ENCODE measurements at regions not wholly inside any gene's neighbourhood (a gene's known extent, or its start where the extent isn't known, plus 50 kb on each side); places are given as distances from the start of the nearest gene placed in this dataset.

DNA sequence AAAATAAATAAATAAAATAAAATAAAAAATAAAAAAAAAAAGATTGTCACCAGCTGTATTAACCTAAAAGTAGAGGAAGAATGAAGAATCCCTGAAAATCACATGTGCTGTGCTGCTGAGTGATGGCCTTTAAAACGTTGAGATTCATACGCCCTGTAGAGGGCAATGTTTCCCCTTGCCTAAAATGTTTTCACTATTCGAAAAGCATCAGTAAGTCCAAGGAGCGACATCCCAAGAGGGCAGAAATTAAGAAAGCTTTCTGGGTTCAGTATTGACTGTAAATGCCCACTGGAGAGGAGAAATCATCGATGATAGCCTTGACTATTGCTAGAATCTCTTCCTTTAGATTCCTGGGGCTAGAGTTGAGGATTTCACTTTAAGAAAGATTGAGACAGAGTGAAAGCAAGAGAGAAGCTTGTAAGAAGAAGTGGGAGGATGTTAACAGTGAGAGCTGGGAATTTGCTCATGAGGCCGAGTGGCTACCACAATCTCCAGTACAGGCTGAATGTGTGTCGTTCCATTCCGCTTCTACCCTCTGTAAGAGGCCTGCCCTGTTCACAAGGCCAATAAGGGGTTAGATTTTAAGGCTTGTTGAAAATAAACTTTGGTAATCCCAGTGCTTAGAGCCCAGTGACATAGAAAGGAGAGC is 170.8 kb upstream of the FAM20A start:
- H3K4me1 Mint-ChIP-seq = peaks cover 29% of the 10 kb centered on the region
- no peaks in the 10 kb centered on the region for H3K36me3 Mint-ChIP-seq (ENCODE audit: low read depth)
- H3K4me3 Mint-ChIP-seq = no peak overlapping the region
- H3K9me3 Mint-ChIP-seq = no peaks in the 10 kb centered on the region
- no peak overlapping the region for H3K27ac Mint-ChIP-seq (ENCODE audit: unreplicated experiment)
- no peak for DNase-seq (ENCODE audit: low read depth, low spot score)
- H3K27me3 Mint-ChIP-seq (ENCODE audit: low read depth) = no peaks in the 10 kb centered on the region
- TF ChIP-seq, protein P1, sequence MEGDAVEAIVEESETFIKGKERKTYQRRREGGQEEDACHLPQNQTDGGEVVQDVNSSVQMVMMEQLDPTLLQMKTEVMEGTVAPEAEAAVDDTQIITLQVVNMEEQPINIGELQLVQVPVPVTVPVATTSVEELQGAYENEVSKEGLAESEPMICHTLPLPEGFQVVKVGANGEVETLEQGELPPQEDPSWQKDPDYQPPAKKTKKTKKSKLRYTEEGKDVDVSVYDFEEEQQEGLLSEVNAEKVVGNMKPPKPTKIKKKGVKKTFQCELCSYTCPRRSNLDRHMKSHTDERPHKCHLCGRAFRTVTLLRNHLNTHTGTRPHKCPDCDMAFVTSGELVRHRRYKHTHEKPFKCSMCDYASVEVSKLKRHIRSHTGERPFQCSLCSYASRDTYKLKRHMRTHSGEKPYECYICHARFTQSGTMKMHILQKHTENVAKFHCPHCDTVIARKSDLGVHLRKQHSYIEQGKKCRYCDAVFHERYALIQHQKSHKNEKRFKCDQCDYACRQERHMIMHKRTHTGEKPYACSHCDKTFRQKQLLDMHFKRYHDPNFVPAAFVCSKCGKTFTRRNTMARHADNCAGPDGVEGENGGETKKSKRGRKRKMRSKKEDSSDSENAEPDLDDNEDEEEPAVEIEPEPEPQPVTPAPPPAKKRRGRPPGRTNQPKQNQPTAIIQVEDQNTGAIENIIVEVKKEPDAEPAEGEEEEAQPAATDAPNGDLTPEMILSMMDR (conservative IDR thresholded peaks at IDR 0.05) = peak; percentile 69

DNA sequence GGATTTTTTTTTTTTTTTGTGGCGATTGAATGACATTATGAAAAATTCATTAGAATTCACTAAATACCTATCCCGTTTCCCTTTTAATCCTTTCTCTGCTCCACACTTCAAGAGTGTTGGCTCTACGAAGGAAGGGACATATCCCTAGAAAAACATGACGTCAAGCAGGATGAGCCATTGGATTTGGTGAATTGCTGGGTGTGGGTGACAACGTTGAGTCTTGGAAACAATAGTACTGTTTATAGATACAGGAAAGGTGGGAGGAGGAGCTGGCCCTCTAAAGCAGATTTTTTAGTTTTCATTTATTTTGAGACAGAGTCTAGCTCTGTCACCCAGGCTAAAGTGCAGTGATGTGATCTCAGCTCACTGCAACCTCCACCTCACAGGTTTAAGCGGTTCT is 167.6 kb upstream of the FAM20A start:
- H3K4me3 Mint-ChIP-seq = no peak overlapping the region
- no peaks in the 10 kb centered on the region for H3K9me3 Mint-ChIP-seq
- DNase-seq (ENCODE audit: low read depth, low spot score) = no peak
- TF ChIP-seq, protein P1 (conservative IDR thresholded peaks at IDR 0.05) = no peak
- no peaks in the 10 kb centered on the region for H3K36me3 Mint-ChIP-seq (ENCODE audit: low read depth)
- peaks cover 5% of the 10 kb centered on the region for H3K4me1 Mint-ChIP-seq
- no peaks in the 10 kb centered on the region for H3K27me3 Mint-ChIP-seq (ENCODE audit: low read depth)
- H3K27ac Mint-ChIP-seq (ENCODE audit: unreplicated experiment) = no peak overlapping the region

DNA sequence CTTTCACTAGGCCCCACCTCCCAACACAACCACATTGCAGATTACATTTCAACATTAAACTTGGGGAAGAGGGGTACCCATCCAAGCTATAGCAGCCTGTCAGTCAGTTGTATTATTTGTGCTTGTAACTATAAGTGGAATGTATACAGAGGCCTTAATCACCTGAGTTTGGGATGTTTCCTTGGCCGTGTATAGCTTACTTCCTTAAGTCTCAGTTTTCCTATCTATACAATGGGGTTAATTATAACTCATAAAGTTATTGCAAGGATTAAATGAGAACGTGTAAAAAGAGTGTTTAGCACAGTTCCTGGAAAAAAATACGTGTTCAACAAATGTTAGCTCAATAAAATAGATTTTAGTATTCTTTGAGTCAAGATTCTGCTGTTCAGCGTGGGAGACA is 165.5 kb upstream of the FAM20A start:
- TF ChIP-seq, protein P1 (conservative IDR thresholded peaks at IDR 0.05) = no peak
- H3K27ac Mint-ChIP-seq (ENCODE audit: unreplicated experiment) = no peak overlapping the region
- no peaks in the 10 kb centered on the region for H3K4me1 Mint-ChIP-seq
- no peaks in the 10 kb centered on the region for H3K36me3 Mint-ChIP-seq (ENCODE audit: low read depth)
- no peaks in the 10 kb centered on the region for H3K9me3 Mint-ChIP-seq
- DNase-seq (ENCODE audit: low read depth, low spot score) = no peak
- no peak overlapping the region for H3K4me3 Mint-ChIP-seq
- H3K27me3 Mint-ChIP-seq (ENCODE audit: low read depth) = no peaks in the 10 kb centered on the region

DNA sequence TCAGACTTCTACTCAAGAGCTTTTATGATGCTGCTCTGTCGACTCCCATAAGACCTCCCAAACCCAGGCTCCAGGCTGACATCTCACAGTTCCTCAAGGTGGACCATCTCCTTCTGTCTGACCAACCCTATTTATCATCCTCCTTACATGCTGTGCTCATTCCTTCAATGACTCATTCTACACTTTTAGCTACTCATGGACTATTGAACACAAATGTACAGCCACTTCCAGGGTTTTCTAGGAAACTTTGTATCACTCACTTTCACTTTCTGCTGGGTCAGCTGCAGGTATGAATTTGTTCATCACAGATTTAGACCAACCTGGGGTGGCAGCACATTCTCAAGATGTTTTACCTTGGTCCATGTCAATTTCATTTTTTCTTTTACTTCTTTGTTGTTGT is 162.4 kb upstream of the FAM20A start:
- H3K4me3 Mint-ChIP-seq = no peak overlapping the region
- H3K27ac Mint-ChIP-seq (ENCODE audit: unreplicated experiment) = no peak overlapping the region
- no peaks in the 10 kb centered on the region for H3K9me3 Mint-ChIP-seq
- H3K4me1 Mint-ChIP-seq = peaks cover 14% of the 10 kb centered on the region
- H3K36me3 Mint-ChIP-seq (ENCODE audit: low read depth) = no peaks in the 10 kb centered on the region
- DNase-seq (ENCODE audit: low read depth, low spot score) = no peak
- TF ChIP-seq, protein P1 (conservative IDR thresholded peaks at IDR 0.05) = no peak
- H3K27me3 Mint-ChIP-seq (ENCODE audit: low read depth) = no peaks in the 10 kb centered on the region

DNA sequence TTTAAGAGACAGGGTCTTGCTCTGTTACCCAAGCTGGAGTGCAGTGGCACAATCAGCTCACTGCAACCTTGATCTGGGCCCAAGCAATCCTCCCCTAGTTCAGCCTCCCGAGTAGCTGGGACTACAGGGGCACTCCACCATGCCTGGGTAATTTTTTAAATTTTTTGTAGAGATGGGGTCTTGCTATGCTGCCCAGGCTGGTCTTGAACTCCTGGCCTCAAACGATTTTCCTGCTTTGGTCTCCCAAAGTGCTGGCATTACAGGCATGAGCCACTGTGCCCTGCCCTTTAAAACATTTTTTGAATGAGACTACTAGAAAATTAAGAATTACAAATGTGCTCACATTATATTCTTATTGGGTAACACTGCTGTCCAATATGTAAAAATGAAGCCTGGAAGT is 161.7 kb upstream of the FAM20A start:
- peaks cover 14% of the 10 kb centered on the region for H3K4me1 Mint-ChIP-seq
- DNase-seq (ENCODE audit: low read depth, low spot score) = no peak
- no peaks in the 10 kb centered on the region for H3K36me3 Mint-ChIP-seq (ENCODE audit: low read depth)
- TF ChIP-seq, protein P1 (conservative IDR thresholded peaks at IDR 0.05) = no peak
- H3K27ac Mint-ChIP-seq (ENCODE audit: unreplicated experiment) = no peak overlapping the region
- no peaks in the 10 kb centered on the region for H3K27me3 Mint-ChIP-seq (ENCODE audit: low read depth)
- H3K9me3 Mint-ChIP-seq = no peaks in the 10 kb centered on the region
- no peak overlapping the region for H3K4me3 Mint-ChIP-seq
